ENCODE measurements at regions not wholly inside any gene's neighbourhood (a gene's known extent, or its start where the extent isn't known, plus 50 kb on each side); places are given as distances from the start of the nearest gene placed in this dataset.

DNA sequence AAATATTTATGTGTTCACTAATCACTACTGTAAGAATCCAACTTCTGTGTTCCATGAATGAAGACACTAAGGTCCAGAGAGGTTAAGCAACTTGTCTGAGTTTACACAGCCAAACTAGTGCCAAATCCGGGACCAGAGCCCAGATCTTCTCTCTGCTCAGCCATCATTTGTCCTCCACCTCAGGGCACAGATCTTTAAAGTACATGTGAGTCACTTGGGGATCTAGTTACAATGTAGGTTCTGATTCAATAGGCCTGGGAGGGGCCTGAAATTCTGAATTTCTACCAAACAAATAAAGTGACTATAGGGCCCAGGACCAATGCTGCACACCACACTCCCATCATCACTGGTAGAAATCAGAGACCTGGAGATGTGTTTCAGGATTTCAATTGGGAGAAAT, 162.9 kb downstream of the GXYLT1 start:
- TF ChIP-seq, protein P1, sequence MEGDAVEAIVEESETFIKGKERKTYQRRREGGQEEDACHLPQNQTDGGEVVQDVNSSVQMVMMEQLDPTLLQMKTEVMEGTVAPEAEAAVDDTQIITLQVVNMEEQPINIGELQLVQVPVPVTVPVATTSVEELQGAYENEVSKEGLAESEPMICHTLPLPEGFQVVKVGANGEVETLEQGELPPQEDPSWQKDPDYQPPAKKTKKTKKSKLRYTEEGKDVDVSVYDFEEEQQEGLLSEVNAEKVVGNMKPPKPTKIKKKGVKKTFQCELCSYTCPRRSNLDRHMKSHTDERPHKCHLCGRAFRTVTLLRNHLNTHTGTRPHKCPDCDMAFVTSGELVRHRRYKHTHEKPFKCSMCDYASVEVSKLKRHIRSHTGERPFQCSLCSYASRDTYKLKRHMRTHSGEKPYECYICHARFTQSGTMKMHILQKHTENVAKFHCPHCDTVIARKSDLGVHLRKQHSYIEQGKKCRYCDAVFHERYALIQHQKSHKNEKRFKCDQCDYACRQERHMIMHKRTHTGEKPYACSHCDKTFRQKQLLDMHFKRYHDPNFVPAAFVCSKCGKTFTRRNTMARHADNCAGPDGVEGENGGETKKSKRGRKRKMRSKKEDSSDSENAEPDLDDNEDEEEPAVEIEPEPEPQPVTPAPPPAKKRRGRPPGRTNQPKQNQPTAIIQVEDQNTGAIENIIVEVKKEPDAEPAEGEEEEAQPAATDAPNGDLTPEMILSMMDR (IDR thresholded peaks at IDR 0.05; ENCODE audit: low read depth, low read length, poor library complexity, severe bottlenecking): no peak
- no peak for TF ChIP-seq EZH2phosphoT487 (IDR thresholded peaks at IDR 0.05; ENCODE audit: borderline replicate concordance, low read length)

All from DOHH2 (cell line).